Activated CD4-positive, alpha-beta T cell treated with anti-CD3 and anti-CD28 coated beads for 36 hours (primary cell): ENCODE measurements at regions not wholly inside any gene's neighbourhood (a gene's known extent, or its start where the extent isn't known, plus 50 kb on each side); places are given as distances from the start of the nearest gene placed in this dataset.
"Not testable (repeated sequence)": the region's sequence is repeated elsewhere in the genome, so short reads cannot be mapped to it uniquely, and the experiment has no call there.

Experiments used
- ATAC-seq: fragments of 200-7000 bp; cut with Tn5 transposase; one replicate; pipeline ENCODE4 v1.10.0; 2021; ENCODE audit warnings: mild to moderate bottlenecking, moderate library complexity
- CTCF ChIA-PET: fragments of 350-600 bp; sonication (Branson Sonifier 250); formaldehyde crosslinking; loops from one replicate; lab custom pipeline; 2021; ENCODE audit warnings: antibody characterized with exemption; lab: Charles Lee
- POLR2A ChIA-PET: fragments of 350-600 bp; sonication (Branson Sonifier 250); formaldehyde crosslinking; loops from one replicate; lab custom pipeline; 2021; ENCODE audit warnings: antibody characterized with exemption, inconsistent platforms; lab: Charles Lee
- DNase-seq: peaks from one replicate; pipeline ENCODE4 v3.0.0-alpha.2; 2020
- H3K27ac Mint-ChIP-seq: one replicate; pipeline ENCODE4 v1.8.0; 2021; ENCODE audit warnings: mixed read lengths
- H3K27me3 Mint-ChIP-seq: one replicate; pipeline ENCODE4 v1.8.0; 2021; ENCODE audit warnings: mixed read lengths
- H3K36me3 Mint-ChIP-seq: one replicate; pipeline ENCODE4 v1.8.0; 2021; ENCODE audit warnings: low read depth, mixed read lengths
- H3K4me1 Mint-ChIP-seq: one replicate; pipeline ENCODE4 v1.8.0; 2021; ENCODE audit warnings: mixed read lengths
- H3K4me3 Mint-ChIP-seq: one replicate; pipeline ENCODE4 v1.8.0; 2021; ENCODE audit warnings: mild to moderate bottlenecking, moderate library complexity, mixed read lengths
- H3K9me3 Mint-ChIP-seq: one replicate; pipeline ENCODE4 v1.8.0; 2021; ENCODE audit warnings: low read depth, mixed read lengths
- intact Hi-C, 2 experiments: fragments of 100-400 bp; cut with DNase I in 1 of 2; cut with micrococcal nuclease in 1 of 2; formaldehyde crosslinking; loops; one replicate each; pipeline versions ENCODE4 v1.14.2 to v1.15.1; 2022 to 2024; cut with DNase I, micrococcal nuclease

GRCh38 chr10:120086066-120086465 lies 193.5 kb downstream of the SEC23IP start:
- Mint-ChIP-seq H3K4me3 (no peak overlapping the region), H3K4me1 (no peaks in the 10 kb centered on the region), H3K27me3 (peaks cover 19% of the 10 kb centered on the region), H3K9me3 (peaks cover 4% of the 10 kb centered on the region), H3K27ac (no peak overlapping the region), H3K36me3 (no peaks in the 10 kb centered on the region)
- intact Hi-C loops = no loop called here
- ChIA-PET CTCF (no interaction called here), POLR2A (no interaction called here)
- ATAC-seq = no peak
- no peak for DNase-seq

- no peaks in the 10 kb centered on the region for H3K36me3 Mint-ChIP-seq
- DNase-seq = no peak
- no peak for ATAC-seq
- ChIA-PET CTCF (interaction anchor here (0.6 kb wide), 1 partner anchor 340 kb away, joined by 3 read pairs; no protein-coding TSS in a partner anchor), POLR2A (no interaction called here)
- H3K4me1 Mint-ChIP-seq = no peaks in the 10 kb centered on the region
- no peak overlapping the region for H3K4me3 Mint-ChIP-seq
- intact Hi-C loops = no loop called here
- peaks cover 18% of the 10 kb centered on the region for H3K27me3 Mint-ChIP-seq
- peaks cover 4% of the 10 kb centered on the region for H3K9me3 Mint-ChIP-seq
- no peak overlapping the region for H3K27ac Mint-ChIP-seq
Observed at GRCh38 chr10:120087109-120087508, 194.6 kb downstream of the SEC23IP start.

GRCh38 chr10:120095875-120096274 lies 203.3 kb downstream of the SEC23IP start:
- Mint-ChIP-seq H3K27me3 (peaks cover 6% of the 10 kb centered on the region), H3K27ac (no peak overlapping the region), H3K4me3 (no peak overlapping the region), H3K36me3 (no peaks in the 10 kb centered on the region), H3K9me3 (no peaks in the 10 kb centered on the region), H3K4me1 (no peaks in the 10 kb centered on the region)
- intact Hi-C loops = no loop called here
- CTCF ChIA-PET = interaction anchor here (0.5 kb wide), 1 partner anchor 63 kb away, joined by 3 read pairs; no protein-coding TSS in a partner anchor
- POLR2A ChIA-PET = no interaction called here
- DNase-seq (no peak), ATAC-seq (no peak)

- ATAC-seq (no peak), DNase-seq (no peak)
- no peaks in the 10 kb centered on the region for H3K4me1 Mint-ChIP-seq
- H3K9me3 Mint-ChIP-seq = no peaks in the 10 kb centered on the region
- H3K27me3 Mint-ChIP-seq = peaks cover 11% of the 10 kb centered on the region
- no peaks in the 10 kb centered on the region for H3K36me3 Mint-ChIP-seq
- ChIA-PET POLR2A (no interaction called here), CTCF (interaction anchor here (0.7 kb wide), 1 partner anchor 25 kb away, joined by 3 read pairs; no protein-coding TSS in a partner anchor)
- intact Hi-C loops = no loop called here
- H3K4me3 Mint-ChIP-seq = no peak overlapping the region
- no peak overlapping the region for H3K27ac Mint-ChIP-seq
Observed at GRCh38 chr10:120097766-120098165, 205.2 kb downstream of the SEC23IP start.

- CTCF ChIA-PET = no interaction called here
- ATAC-seq (no peak), DNase-seq (no peak)
- Mint-ChIP-seq H3K36me3 (no peaks in the 10 kb centered on the region), H3K27ac (no peak overlapping the region), H3K27me3 (peaks cover 11% of the 10 kb centered on the region), H3K9me3 (no peaks in the 10 kb centered on the region), H3K4me3 (no peak overlapping the region), H3K4me1 (no peaks in the 10 kb centered on the region)
- POLR2A ChIA-PET = no interaction called here
- intact Hi-C loops = no loop called here
Observed at GRCh38 chr10:120098232-120098930, 205.9 kb downstream of the SEC23IP start.

GRCh38 chr10:120103738-120104560 lies 211.4 kb downstream of the SEC23IP start:
- Mint-ChIP-seq H3K36me3 (no peaks in the 10 kb centered on the region), H3K9me3 (no peaks in the 10 kb centered on the region), H3K4me1 (no peaks in the 10 kb centered on the region), H3K4me3 (no peak overlapping the region), H3K27ac (no peak overlapping the region), H3K27me3 (peaks cover 13% of the 10 kb centered on the region)
- ChIA-PET CTCF (no interaction called here), POLR2A (no interaction called here)
- no peak for DNase-seq
- intact Hi-C loops = no loop called here
- ATAC-seq = no peak

GRCh38 chr10:120105001-120105400 lies 212.5 kb downstream of the SEC23IP start:
- DNase-seq = no peak
- POLR2A ChIA-PET = no interaction called here
- Mint-ChIP-seq H3K27me3 (peaks cover 13% of the 10 kb centered on the region), H3K36me3 (no peaks in the 10 kb centered on the region), H3K27ac (no peak overlapping the region), H3K9me3 (no peaks in the 10 kb centered on the region), H3K4me3 (no peak overlapping the region), H3K4me1 (no peaks in the 10 kb centered on the region)
- CTCF ChIA-PET = no interaction called here
- intact Hi-C loops = no loop called here
- no peak for ATAC-seq

GRCh38 chr10:120105492-120105891 lies 213.0 kb downstream of the SEC23IP start:
- peaks cover 14% of the 10 kb centered on the region for H3K27me3 Mint-ChIP-seq
- no peak overlapping the region for H3K27ac Mint-ChIP-seq
- intact Hi-C loops = no loop called here
- H3K9me3 Mint-ChIP-seq = no peaks in the 10 kb centered on the region
- H3K36me3 Mint-ChIP-seq = no peaks in the 10 kb centered on the region
- ATAC-seq = no peak
- H3K4me1 Mint-ChIP-seq = no peaks in the 10 kb centered on the region
- no peak overlapping the region for H3K4me3 Mint-ChIP-seq
- ChIA-PET CTCF (no interaction called here), POLR2A (no interaction called here)
- DNase-seq = no peak

- Mint-ChIP-seq H3K27me3 (peaks cover 8% of the 10 kb centered on the region), H3K4me1 (no peaks in the 10 kb centered on the region), H3K4me3 (no peak overlapping the region), H3K36me3 (no peaks in the 10 kb centered on the region), H3K9me3 (no peaks in the 10 kb centered on the region), H3K27ac (no peak overlapping the region)
- POLR2A ChIA-PET = no interaction called here
- DNase-seq (no peak), ATAC-seq (no peak)
- intact Hi-C loops = no loop called here
- CTCF ChIA-PET = interaction anchor here (0.6 kb wide), 1 partner anchor 12 kb away, joined by 3 read pairs; no protein-coding TSS in a partner anchor
Observed at GRCh38 chr10:120108916-120109315, 216.4 kb downstream of the SEC23IP start.

GRCh38 chr10:120109725-120110124 lies 217.2 kb downstream of the SEC23IP start:
- H3K27me3 Mint-ChIP-seq, ATAC-seq, H3K27ac Mint-ChIP-seq, CTCF ChIA-PET, H3K36me3 Mint-ChIP-seq, intact Hi-C loops, H3K4me3 Mint-ChIP-seq, DNase-seq, H3K9me3 Mint-ChIP-seq, POLR2A ChIA-PET, H3K4me1 Mint-ChIP-seq: not testable (repeated sequence)

GRCh38 chr10:120110196-120110595 lies 217.7 kb downstream of the SEC23IP start:
- Mint-ChIP-seq H3K9me3 (no peaks in the 10 kb centered on the region), H3K4me3 (no peak overlapping the region), H3K27me3 (peaks cover 10% of the 10 kb centered on the region), H3K36me3 (no peaks in the 10 kb centered on the region), H3K27ac (no peak overlapping the region), H3K4me1 (no peaks in the 10 kb centered on the region)
- intact Hi-C loops = no loop called here
- ChIA-PET CTCF (interaction anchor here (0.6 kb wide), 1 partner anchor 37 kb away, joined by 3 read pairs; no protein-coding TSS in a partner anchor), POLR2A (no interaction called here)
- DNase-seq (no peak), ATAC-seq (no peak)

- intact Hi-C loops = no loop called here
- Mint-ChIP-seq H3K9me3 (no peaks in the 10 kb centered on the region), H3K27me3 (peaks cover 14% of the 10 kb centered on the region), H3K27ac (no peak overlapping the region), H3K36me3 (no peaks in the 10 kb centered on the region), H3K4me3 (no peak overlapping the region), H3K4me1 (no peaks in the 10 kb centered on the region)
- ChIA-PET POLR2A (no interaction called here), CTCF (no interaction called here)
- DNase-seq = no peak
- no peak for ATAC-seq
Observed at GRCh38 chr10:120111628-120112027, 219.1 kb downstream of the SEC23IP start.
